ENCODE measurements at regions not wholly inside any gene's neighbourhood (a gene's known extent, or its start where the extent isn't known, plus 50 kb on each side); places are given as distances from the start of the nearest gene placed in this dataset.

- DNase-seq (ENCODE audit: low spot score): peak; percentile 11
- BruUV-seq (replicated peaks): no TSS peak
Measured at GRCh38 chr6:163711615-163712565, 297.4 kb downstream of the QKI start.

More at GRCh38 chr6:163711615-163712565, 297.4 kb downstream of the QKI start:
- peak; percentile 47 for TF ChIP-seq XRCC5 (optimal IDR thresholded peaks at IDR 0.05; ENCODE audit: low read length)
- TF ChIP-seq MAX (IDR thresholded peaks at IDR 0.05): no peak
- peak; percentile 25 for TF ChIP-seq STAG1 (CRISPR knock-in tag; IDR thresholded peaks at IDR 0.05)
- TF ChIP-seq ZNF235 (CRISPR knock-in tag; IDR thresholded peaks at IDR 0.05; ENCODE audit: borderline replicate concordance): no peak
- TF ChIP-seq, protein P1, sequence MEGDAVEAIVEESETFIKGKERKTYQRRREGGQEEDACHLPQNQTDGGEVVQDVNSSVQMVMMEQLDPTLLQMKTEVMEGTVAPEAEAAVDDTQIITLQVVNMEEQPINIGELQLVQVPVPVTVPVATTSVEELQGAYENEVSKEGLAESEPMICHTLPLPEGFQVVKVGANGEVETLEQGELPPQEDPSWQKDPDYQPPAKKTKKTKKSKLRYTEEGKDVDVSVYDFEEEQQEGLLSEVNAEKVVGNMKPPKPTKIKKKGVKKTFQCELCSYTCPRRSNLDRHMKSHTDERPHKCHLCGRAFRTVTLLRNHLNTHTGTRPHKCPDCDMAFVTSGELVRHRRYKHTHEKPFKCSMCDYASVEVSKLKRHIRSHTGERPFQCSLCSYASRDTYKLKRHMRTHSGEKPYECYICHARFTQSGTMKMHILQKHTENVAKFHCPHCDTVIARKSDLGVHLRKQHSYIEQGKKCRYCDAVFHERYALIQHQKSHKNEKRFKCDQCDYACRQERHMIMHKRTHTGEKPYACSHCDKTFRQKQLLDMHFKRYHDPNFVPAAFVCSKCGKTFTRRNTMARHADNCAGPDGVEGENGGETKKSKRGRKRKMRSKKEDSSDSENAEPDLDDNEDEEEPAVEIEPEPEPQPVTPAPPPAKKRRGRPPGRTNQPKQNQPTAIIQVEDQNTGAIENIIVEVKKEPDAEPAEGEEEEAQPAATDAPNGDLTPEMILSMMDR (CRISPR knock-in tag; IDR thresholded peaks at IDR 0.05): 0 out of 2 replicates have a peak, but pooled peaks have one; percentile 9
- Histone ChIP-seq H3K36me3 (replicated peaks in 1 of 2; ENCODE audit: control insufficient read depth in 1 of 2, insufficient read depth in 2 of 2, low read length in 2 of 2) (no peaks in the 10 kb centered on the region), H3K79me2 (ENCODE audit: insufficient read depth, low read length) (no peaks in the 10 kb centered on the region), H3K4me3 (replicated peaks in 1 of 3; ENCODE audit: insufficient read depth in 1 of 3, low read depth in 2 of 3, low read length in 3 of 3) (no peak overlapping the region), H3K27me3 (ENCODE audit: control insufficient read depth in 1 of 2, insufficient read depth in 2 of 2, low read length in 2 of 2) (peaks cover 8 to 22% of the 10 kb centered on the region in 2 experiments; a peak in 3 of 5 replicates), H3K27ac (ENCODE audit: extremely low read length, insufficient read depth, low read length) (no peak overlapping the region), H4K20me1 (ENCODE audit: insufficient read depth, low read length) (no peaks in the 10 kb centered on the region), H3K9ac (ENCODE audit: insufficient read depth, low read depth, low read length) (no peak overlapping the region), H2AFZ (ENCODE audit: low read length) (no peak overlapping the region), H3K4me2 (ENCODE audit: low read depth, low read length) (no peak overlapping the region), H3K9me3 (ENCODE audit: low read length) (no peaks in the 10 kb centered on the region), H3K4me1 (ENCODE audit: insufficient read depth, low read length) (no peaks in the 10 kb centered on the region)
- ChIA-PET POLR2A (no interaction called here), CTCF (ENCODE audit: low intra/inter-chr PET ratio, low total read pairs) (no interaction called here)
- ATAC-seq (peak; percentile 76), FAIRE-seq (no peak)
- intact Hi-C loops (cut with micrococcal nuclease; ENCODE audit: unreplicated experiment): no loop called here
- 58% methylated on average over 24 of the region's 24 CpGs for WGBS (ENCODE audit: low lambda C conversion rate)
- in situ Hi-C loops (cut with HindIII; ENCODE audit: extremely low pct_ligation_motif_present, low pct_unique_long_range_greater_than_20kb): no loop called here

All from HepG2 (cell line).